ENCODE measurements at regions not wholly inside any gene's neighbourhood (a gene's known extent, or its start where the extent isn't known, plus 50 kb on each side); places are given as distances from the start of the nearest gene placed in this dataset.
A peak's percentile ranks its signal among the peaks of the same experiment; 100 is the strongest.

DNA sequence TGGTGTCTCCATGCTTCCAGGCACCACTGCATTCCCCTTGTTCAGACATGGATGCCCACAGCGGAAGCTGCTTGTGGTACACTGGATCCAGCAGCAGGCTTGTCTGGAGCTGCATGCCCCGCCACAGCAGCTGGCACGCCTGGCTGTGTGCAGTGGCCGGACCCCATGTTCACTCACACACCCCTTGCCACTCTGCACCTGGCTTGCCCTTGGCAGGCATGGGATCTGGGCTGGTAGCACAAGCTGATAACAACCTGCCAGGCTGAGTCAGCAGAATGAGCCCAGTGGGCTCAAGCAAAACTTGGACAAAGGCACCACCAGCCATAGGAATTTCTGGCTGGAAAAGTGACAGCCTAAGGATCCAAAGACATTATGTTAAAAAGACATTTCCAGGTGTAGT is 91.8 kb upstream of the TMEM168 start:
- Histone ChIP-seq H3K36me3 (peaks cover 0 to 19% (median 0%) of the 10 kb centered on the region in 6 donors), H3K27me3 (replicated peaks in 1 of 7) (no peaks in the 10 kb centered on the region), H3K27ac (peak overlapping the region in 7 of 8 donors; percentile 39 to 90 (median 78)), H3K4me3 (peak overlapping the region in 1 of 8 donors; percentile 34), H3K4me1 (peaks cover 0 to 72% (median 29%) of the 10 kb centered on the region in 6 donors), H3K9me3 (peaks cover 0 to 3% (median 0%) of the 10 kb centered on the region in 8 donors)
- intact Hi-C loops (cut with DNase I; ENCODE audit: low total_unique reads) = no loop called here
- peak in 1 of 3 donors; percentile 16 for TF ChIP-seq POLR2AphosphoS5 (IDR thresholded peaks at IDR 0.05)
- TF ChIP-seq POLR2A (IDR thresholded peaks at IDR 0.05) = no peak
- no peak for TF ChIP-seq CTCF (IDR thresholded peaks at IDR 0.05 in 8 of 11, conservative IDR thresholded peaks at IDR 0.05 in 3 of 11)
- peak; percentile 79 for DNase-seq
- 71 to 100% (median 86%) methylated on average over 4 of the region's 4 CpGs for WGBS, 5 donors

- peak; percentile 62 for DNase-seq
- TF ChIP-seq POLR2AphosphoS5 (IDR thresholded peaks at IDR 0.05) (no peak), POLR2A (IDR thresholded peaks at IDR 0.05) (no peak), CTCF (IDR thresholded peaks at IDR 0.05 in 8 of 11, conservative IDR thresholded peaks at IDR 0.05 in 3 of 11) (no peak)
- intact Hi-C loops (cut with DNase I; ENCODE audit: low total_unique reads) = no loop called here
- WGBS, 5 donors = 91 to 100% (median 96%) methylated on average over 10 of the region's 10 CpGs
- no peaks in the 10 kb centered on the region for H3K27me3 ChIP-seq (replicated peaks in 1 of 7)
- H3K4me1 ChIP-seq = peaks cover 0 to 72% (median 30%) of the 10 kb centered on the region in 6 donors
- peaks cover 0 to 3% (median 0%) of the 10 kb centered on the region in 8 donors for H3K9me3 ChIP-seq
- peak overlapping the region in 3 of 8 donors; percentile 84 to 90 (median 85) for H3K27ac ChIP-seq
- peaks cover 0 to 19% (median 0%) of the 10 kb centered on the region in 6 donors for H3K36me3 ChIP-seq
- no peak overlapping the region for H3K4me3 ChIP-seq
Measured at GRCh38 chr7:112880818-112881418, 90.7 kb upstream of the TMEM168 start.

- intact Hi-C loops (cut with DNase I; ENCODE audit: low total_unique reads) = no loop called here
- Histone ChIP-seq H3K4me1 (peaks cover 0 to 68% (median 23%) of the 10 kb centered on the region in 6 donors), H3K36me3 (peaks cover 0 to 7% (median 0%) of the 10 kb centered on the region in 6 donors), H3K4me3 (peak overlapping the region in 1 of 8 donors; percentile 6), H3K27me3 (replicated peaks in 1 of 7) (no peaks in the 10 kb centered on the region), H3K27ac (peak overlapping the region in 6 of 8 donors; percentile 5 to 78 (median 28)), H3K9me3 (peaks cover 0 to 4% (median 0%) of the 10 kb centered on the region in 8 donors)
- DNase-seq = no peak
- WGBS, 5 donors = 66 to 88% (median 75%) methylated on average over 7 of the region's 7 CpGs
- TF ChIP-seq CTCF (IDR thresholded peaks at IDR 0.05 in 8 of 11, conservative IDR thresholded peaks at IDR 0.05 in 3 of 11) (no peak), POLR2A (IDR thresholded peaks at IDR 0.05) (no peak)
Measured at GRCh38 chr7:112877691-112878460, 87.7 kb upstream of the TMEM168 start.

DNA sequence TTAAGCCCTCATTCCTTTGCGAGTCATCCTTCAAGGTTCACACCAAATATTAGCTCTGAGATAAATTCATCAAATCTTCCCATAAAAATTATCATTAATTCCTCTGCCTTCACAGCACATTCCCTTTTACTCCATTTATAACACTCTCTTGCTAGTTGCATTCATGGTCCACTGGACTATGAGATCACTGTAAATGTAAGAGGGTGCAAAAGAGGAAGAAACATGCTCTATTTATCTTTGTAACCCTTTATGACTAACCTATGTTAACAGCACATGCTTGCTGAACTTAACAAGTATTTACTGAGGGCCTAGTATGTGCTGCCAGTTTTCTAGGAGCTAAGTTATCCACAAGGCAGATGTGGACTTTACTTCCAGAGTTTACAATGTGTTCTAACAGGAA is 86.7 kb upstream of the TMEM168 start:
- WGBS, 5 donors = 94 to 100% (median 96%) methylated on average over 1 of the region's 1 CpG
- Histone ChIP-seq H3K9me3 (peaks cover 0 to 4% (median 0%) of the 10 kb centered on the region in 8 donors), H3K36me3 (peaks cover 0 to 7% (median 0%) of the 10 kb centered on the region in 6 donors), H3K27me3 (replicated peaks in 1 of 7) (no peaks in the 10 kb centered on the region), H3K4me3 (no peak overlapping the region), H3K4me1 (peaks cover 0 to 58% (median 14%) of the 10 kb centered on the region in 6 donors), H3K27ac (peak overlapping the region in 3 of 8 donors; percentile 9 to 78 (median 74))
- DNase-seq = no peak
- intact Hi-C loops (cut with DNase I; ENCODE audit: low total_unique reads) = no loop called here
- no peak for TF ChIP-seq POLR2AphosphoS5 (IDR thresholded peaks at IDR 0.05)
- no peak for TF ChIP-seq POLR2A (IDR thresholded peaks at IDR 0.05)
- TF ChIP-seq CTCF (IDR thresholded peaks at IDR 0.05 in 8 of 11, conservative IDR thresholded peaks at IDR 0.05 in 3 of 11) = no peak

Data from spleen (tissue), 11 donors.